AG04450 (cell line): ENCODE measurements at regions not wholly inside any gene's neighbourhood (a gene's known extent, or its start where the extent isn't known, plus 50 kb on each side); places are given as distances from the start of the nearest gene placed in this dataset.
A peak's percentile ranks its signal among the peaks of the same experiment; 100 is the strongest.

Experiments
- CTCF ChIA-PET: fragments of 300-600, 350-600 bp; formaldehyde crosslinking; extraction: SDS; loops from one replicate; lab custom pipeline; 2022; ENCODE audit warnings: antibody characterized with exemption, inconsistent platforms; lab: Charles Lee
- POLR2A ChIA-PET: fragments of 350-600 bp; formaldehyde crosslinking; extraction: SDS; loops from one replicate; lab custom pipeline; 2021; ENCODE audit warnings: antibody characterized with exemption, inconsistent platforms; lab: Yijun Ruan, JAX
- DNase-seq: peaks from one replicate; pipeline ENCODE4 v3.0.0-alpha.2; 2011; ENCODE audit warnings: low read depth, low spot score
- H3K27ac ChIP-seq: one replicate; pipeline ENCODE4 v1.5.1; 2012; ENCODE audit warnings: low read depth, low read length, control low read depth
- H3K27me3 ChIP-seq: one replicate; pipeline ENCODE4 v1.6.0; 2012; ENCODE audit warnings: low read length; ENCODE audit not compliant: control insufficient read depth, insufficient read depth
- H3K4me3 ChIP-seq: 2 replicates; pipeline ENCODE4 v1.5.1; 2011; ENCODE audit warnings: mild to moderate bottlenecking, low read depth, low read length, control low read depth
- H3K9me3 ChIP-seq: 2 replicates; pipeline ENCODE4 v1.5.1; 2012; ENCODE audit warnings: low read length; ENCODE audit not compliant: control insufficient read depth, insufficient read depth
- CTCF ChIP-seq: IDR thresholded peaks from 2 replicates; pipeline ENCODE4 v1.5.1; 2011; ENCODE audit warnings: low read depth, low read length, control low read depth, inconsistent platforms

- ChIA-PET POLR2A (no interaction called here), CTCF (interaction anchor here (0.9 kb wide), 1 partner anchor 69 kb away, joined by 3 read pairs; no protein-coding TSS in a partner anchor)
- Histone ChIP-seq H3K4me3 (no peak overlapping the region), H3K27me3 (no peaks in the 10 kb centered on the region), H3K9me3 (no peaks in the 10 kb centered on the region), H3K27ac (no peak overlapping the region)
- no peak for DNase-seq
- TF ChIP-seq CTCF = no peak
These were observed 99.1 kb downstream of the NIBAN1 start for GRCh38 chr1:184875218-184875617.

DNA sequence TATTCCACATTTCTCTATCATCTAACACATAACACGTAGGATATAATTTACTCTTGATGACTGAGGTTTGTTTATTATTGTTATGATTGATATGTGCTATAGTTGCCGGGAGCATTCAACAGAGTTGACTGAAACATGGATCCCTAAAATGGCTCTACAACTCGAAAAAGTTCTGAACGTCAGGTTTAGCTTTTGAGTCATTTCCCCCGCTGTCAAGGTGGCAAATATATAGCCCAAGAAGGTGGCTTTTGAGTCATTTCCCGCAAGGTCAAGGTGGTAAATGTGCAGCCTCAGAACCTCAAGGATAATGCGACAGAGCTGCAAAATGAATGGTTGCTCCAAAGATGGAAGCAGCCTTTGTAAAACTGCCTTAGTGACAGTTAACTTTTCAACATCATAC lies 104.0 kb downstream of the NIBAN1 start:
- CTCF ChIA-PET = no interaction called here
- TF ChIP-seq CTCF = no peak
- H3K4me3 ChIP-seq = no peak overlapping the region
- H3K27me3 ChIP-seq = no peaks in the 10 kb centered on the region
- H3K27ac ChIP-seq = no peak overlapping the region
- H3K9me3 ChIP-seq = no peaks in the 10 kb centered on the region
- no peak for DNase-seq
- POLR2A ChIA-PET = no interaction called here

DNA sequence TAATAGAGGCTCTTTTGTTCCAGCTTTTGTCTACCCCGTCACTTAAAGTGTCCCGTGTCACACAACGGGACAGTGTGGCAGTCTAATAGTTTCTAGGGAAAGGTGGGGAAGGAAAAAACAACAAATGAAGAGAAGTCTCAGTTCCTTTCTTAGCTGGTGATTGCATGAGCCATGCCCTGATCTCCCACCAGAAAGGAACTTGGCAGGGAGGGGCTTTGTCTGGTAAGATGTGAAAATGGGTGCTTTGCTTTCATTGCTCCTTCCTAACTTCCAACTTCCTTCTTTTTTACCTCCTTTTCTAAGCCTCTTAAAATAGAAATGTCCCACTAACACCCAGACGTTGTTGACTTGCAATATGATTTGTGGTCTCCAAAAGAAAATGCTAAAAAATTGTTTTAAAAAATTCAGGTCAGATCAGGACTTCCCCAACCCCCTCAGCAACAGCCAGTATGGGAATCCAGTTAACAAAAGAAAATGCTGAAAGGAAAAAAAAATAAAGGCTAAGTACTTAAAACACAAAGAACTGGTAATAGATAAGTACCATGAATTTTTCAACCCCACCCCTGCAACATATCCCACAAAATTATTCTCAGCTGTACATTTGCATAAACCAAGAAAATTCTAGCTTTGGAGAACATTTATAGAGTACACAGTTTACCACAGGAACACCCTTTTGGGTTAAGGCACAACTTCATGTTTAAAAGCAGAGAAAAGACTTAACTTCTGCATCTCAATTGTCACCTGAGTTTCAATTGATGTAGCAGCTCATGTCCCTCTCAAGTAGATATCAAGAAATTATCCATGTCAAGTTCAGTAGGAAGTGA lies 106.2 kb downstream of the NIBAN1 start:
- no peak for TF ChIP-seq CTCF
- POLR2A ChIA-PET = no interaction called here
- Histone ChIP-seq H3K27ac (no peak overlapping the region), H3K27me3 (no peaks in the 10 kb centered on the region), H3K9me3 (no peaks in the 10 kb centered on the region), H3K4me3 (no peak overlapping the region)
- no peak for DNase-seq
- CTCF ChIA-PET = no interaction called here

DNA sequence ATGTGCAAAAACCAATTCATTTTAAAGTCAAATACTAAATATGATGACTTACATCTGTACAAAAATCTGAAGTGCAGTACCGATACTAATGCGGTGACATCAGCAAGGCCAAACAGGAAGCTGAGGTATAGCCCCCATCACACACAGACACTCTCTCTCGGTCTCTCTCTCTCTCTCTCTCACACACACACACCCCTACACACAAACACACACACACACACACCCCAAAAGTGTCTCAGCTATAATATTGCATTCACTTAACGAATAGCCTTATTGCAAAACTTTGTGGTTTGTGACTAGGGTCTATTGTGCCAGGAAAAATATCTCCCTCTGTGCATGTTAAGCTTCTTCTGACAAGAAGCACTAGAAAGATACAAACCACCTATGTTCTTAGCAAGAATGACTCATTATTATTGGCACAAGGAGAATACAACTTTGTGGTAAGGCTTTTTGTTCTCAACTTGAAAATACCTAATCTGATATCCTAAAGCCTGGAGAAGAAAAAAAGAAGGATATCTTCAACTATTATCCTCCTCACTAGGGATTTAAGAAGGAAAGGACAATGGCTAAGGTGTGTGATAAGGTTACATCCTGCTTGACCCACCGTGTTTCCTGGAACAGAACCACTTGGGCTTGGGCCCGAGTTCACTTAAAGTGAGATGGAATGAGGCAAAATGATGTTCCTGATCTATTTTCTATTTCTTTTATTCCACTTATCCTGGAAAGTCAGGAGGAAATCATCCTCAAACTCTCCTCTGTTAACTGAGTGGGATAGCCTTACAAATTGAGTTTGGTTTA lies 107.1 kb downstream of the NIBAN1 start:
- ChIA-PET POLR2A (interaction anchor here (0.7 to 1.0 kb wide), 3 partner anchors 10 to 174 kb away, joined by 4 to 5 read pairs (median 4); no protein-coding TSS in a partner anchor), CTCF (no interaction called here)
- H3K9me3 ChIP-seq = no peaks in the 10 kb centered on the region
- H3K27ac ChIP-seq = peak overlapping the region; percentile 58
- no peak overlapping the region for H3K4me3 ChIP-seq
- no peak for TF ChIP-seq CTCF
- peak; percentile 81 for DNase-seq
- H3K27me3 ChIP-seq = no peaks in the 10 kb centered on the region

- POLR2A ChIA-PET = interaction anchor here (1.0 kb wide), 1 partner anchor 37 kb away, joined by 5 read pairs; no protein-coding TSS in a partner anchor
- H3K27ac ChIP-seq = no peak overlapping the region
- no peak for TF ChIP-seq CTCF
- CTCF ChIA-PET = no interaction called here
- H3K27me3 ChIP-seq = no peaks in the 10 kb centered on the region
- no peak overlapping the region for H3K4me3 ChIP-seq
- no peaks in the 10 kb centered on the region for H3K9me3 ChIP-seq
- DNase-seq = no peak
These were observed 107.7 kb downstream of the NIBAN1 start for GRCh38 chr1:184866586-184866985.
